ENCODE measurements at regions not wholly inside any gene's neighbourhood (a gene's known extent, or its start where the extent isn't known, plus 50 kb on each side); places are given as distances from the start of the nearest gene placed in this dataset.

GRCh38 chr13:67740871-67741535, 510.9 kb upstream of the PCDH9 start (continued):
- TF ChIP-seq ZNF687 (IDR thresholded peaks at IDR 0.05): 0 out of 2 replicates have a peak, but pooled peaks have one; percentile 20

GRCh38 chr13:67736646-67737420, 506.7 kb upstream of the PCDH9 start:
- peak; percentile 75 for ATAC-seq
- 21% methylated on average over 4 of the region's 4 CpGs for WGBS (ENCODE audit: insufficient coverage, insufficient replicate concordance, low lambda C conversion rate, missing lambda C conversion rate)

More at GRCh38 chr13:67736646-67737420, 506.7 kb upstream of the PCDH9 start:
- H3K9ac ChIP-seq (ENCODE audit: control insufficient read depth, insufficient read depth, low read length): no peak overlapping the region
- H3K79me2 ChIP-seq (ENCODE audit: control insufficient read depth, insufficient read depth, low read length): no peaks in the 10 kb centered on the region
- H3K36me3 ChIP-seq (ENCODE audit: control insufficient read depth in 2 of 2, insufficient read depth in 2 of 2, low read length in 1 of 2): no peaks in the 10 kb centered on the region
- no peaks in the 10 kb centered on the region for H3K4me1 ChIP-seq (ENCODE audit: control insufficient read depth, insufficient read depth, low read length)
- no peak overlapping the region for H3K4me2 ChIP-seq (ENCODE audit: control insufficient read depth, insufficient read depth)
- H4K20me1 ChIP-seq (ENCODE audit: control insufficient read depth, insufficient read depth): no peaks in the 10 kb centered on the region
- no peak overlapping the region for H3K27ac ChIP-seq (ENCODE audit: control insufficient read depth, insufficient read depth)
- RAD21 ChIA-PET (ENCODE audit: unreplicated experiment): interaction anchor here (0.6 kb wide), 1 partner anchor 10 kb away, joined by 3 read pairs; no protein-coding TSS in a partner anchor
- in situ Hi-C loops (cut with MboI): no loop called here
- BruUV-seq (replicated peaks): no TSS peak
- POLR2A ChIA-PET: no interaction called here
- H2AFZ ChIP-seq (ENCODE audit: control insufficient read depth, low read depth, low read length): no peak overlapping the region
- H3K9me3 ChIP-seq (replicated peaks; ENCODE audit: control insufficient read depth, insufficient read depth, low read length): no peaks in the 10 kb centered on the region
- CTCF ChIA-PET: no interaction called here
- peak; percentile 72 for TF ChIP-seq IKZF1 (conservative IDR thresholded peaks at IDR 0.05)
- 0 out of 2 replicates have a peak, but pooled peaks have one; percentile 19 for TF ChIP-seq MTA2 (IDR thresholded peaks at IDR 0.05; ENCODE audit: low read depth)
- peak in 1 of 3 experiments; percentile 19; a peak in 2 of 6 replicates for TF ChIP-seq CTCF (IDR thresholded peaks at IDR 0.05 in 2 of 3, conservative IDR thresholded peaks at IDR 0.05 in 1 of 3; ENCODE audit: control insufficient read depth in 2 of 3, extremely low read depth in 1 of 3, insufficient read depth in 1 of 3, low read depth in 3 of 3, low read length in 3 of 3)
- peak; percentile 86 for TF ChIP-seq MEF2B (IDR thresholded peaks at IDR 0.05; ENCODE audit: partially characterized antibody, poor library complexity, severe bottlenecking)
- TF ChIP-seq SMC3 (IDR thresholded peaks at IDR 0.05; ENCODE audit: borderline replicate concordance, low read length): peak; percentile 6; the same call in 1 of the 2 replicates
- no peak for TF ChIP-seq PBX3 (IDR thresholded peaks at IDR 0.05; ENCODE audit: insufficient replicate concordance, low read depth, low read length)
- peak; percentile 70 for TF ChIP-seq IKZF2 (IDR thresholded peaks at IDR 0.05)
- no peak for TF ChIP-seq STAT1 (conservative IDR thresholded peaks at IDR 0.05)
- H3K27me3 ChIP-seq (replicated peaks in 1 of 2; ENCODE audit: control insufficient read depth in 2 of 2, insufficient read depth in 2 of 2, low read length in 1 of 2): no peaks in the 10 kb centered on the region
- intact Hi-C loops (cut with micrococcal nuclease; ENCODE audit: unreplicated experiment): no loop called here
- FAIRE-seq (no peak), DNase-seq (ENCODE audit: low read depth, low spot score) (no peak)
- SMC1A ChIA-PET (ENCODE audit: uncharacterized antibody, unreplicated experiment): interaction anchor here (1.5 kb wide), 1 partner anchor 104 kb away, joined by 4 read pairs; no protein-coding TSS in a partner anchor
- no peak overlapping the region for H3K4me3 ChIP-seq
